ENCODE measurements at regions not wholly inside any gene's neighbourhood (a gene's known extent, or its start where the extent isn't known, plus 50 kb on each side); places are given as distances from the start of the nearest gene placed in this dataset.
"Not testable (repeated sequence)": the region's sequence is repeated elsewhere in the genome, so short reads cannot be mapped to it uniquely, and the experiment has no call there.

DNA sequence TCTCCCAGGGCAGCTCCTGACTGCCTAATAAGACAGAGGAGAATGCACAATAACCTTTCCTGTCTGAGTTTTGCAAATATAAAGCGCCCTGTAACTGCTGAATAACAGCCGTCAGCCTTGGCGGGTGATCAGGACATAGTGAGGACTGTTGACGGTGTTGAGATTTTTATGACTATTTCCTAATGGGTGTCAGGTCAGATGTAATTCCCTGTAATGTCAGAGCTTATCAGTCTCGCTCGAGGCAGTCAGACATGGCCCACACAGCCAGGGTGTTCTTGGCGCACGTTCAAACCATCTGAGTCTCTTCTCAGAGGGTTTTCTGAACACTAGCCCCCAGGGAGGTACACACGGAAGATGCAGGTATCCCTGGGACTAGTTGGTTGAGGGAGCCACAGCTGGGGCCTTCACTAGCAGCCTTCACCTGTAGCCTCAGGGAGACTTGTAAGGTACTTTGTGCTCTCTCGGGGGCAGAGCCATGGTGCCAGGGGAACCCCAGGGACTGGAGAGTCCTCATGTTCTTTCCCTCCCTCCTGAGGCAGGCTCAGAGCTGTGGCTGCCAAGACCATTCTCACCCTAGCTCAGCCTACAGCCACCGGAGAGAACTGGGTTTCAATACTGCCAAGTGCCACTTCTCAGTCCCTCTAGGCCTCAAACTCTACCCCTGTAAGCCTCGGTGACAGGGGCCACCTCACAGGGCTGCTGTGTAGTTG, 213.1 kb downstream of the UQCRFS1 start:
- H3K27ac ChIP-seq (ENCODE audit: low read depth, low read length) = no peak overlapping the region
- 59 to 80% (median 70%) methylated on average over 12 of the region's 12 CpGs for WGBS, 3 donors

DNA sequence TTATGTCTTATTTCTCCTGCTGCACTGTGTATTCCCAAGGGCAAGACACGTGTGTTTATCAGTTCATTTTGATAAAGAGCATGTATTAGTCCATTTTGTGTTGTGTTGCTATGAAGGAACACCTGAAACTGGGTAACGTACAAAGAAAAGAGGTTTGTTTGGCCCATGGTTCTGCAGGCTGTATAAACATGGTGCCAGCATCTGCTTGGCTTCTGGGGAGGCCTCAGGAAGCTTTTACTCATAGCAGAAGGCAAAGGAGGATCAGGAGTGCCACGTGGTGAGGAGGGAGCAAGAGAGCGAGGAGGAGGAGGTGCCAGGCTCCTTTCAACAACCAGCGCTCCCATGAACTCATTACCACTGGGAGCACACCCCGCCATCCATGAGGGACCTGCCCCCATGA, 214.0 kb downstream of the UQCRFS1 start:
- 82 to 85% (median 83%) methylated on average over 6 of the region's 6 CpGs for WGBS, 3 donors
- H3K27ac ChIP-seq (ENCODE audit: low read depth, low read length) = no peak overlapping the region

DNA sequence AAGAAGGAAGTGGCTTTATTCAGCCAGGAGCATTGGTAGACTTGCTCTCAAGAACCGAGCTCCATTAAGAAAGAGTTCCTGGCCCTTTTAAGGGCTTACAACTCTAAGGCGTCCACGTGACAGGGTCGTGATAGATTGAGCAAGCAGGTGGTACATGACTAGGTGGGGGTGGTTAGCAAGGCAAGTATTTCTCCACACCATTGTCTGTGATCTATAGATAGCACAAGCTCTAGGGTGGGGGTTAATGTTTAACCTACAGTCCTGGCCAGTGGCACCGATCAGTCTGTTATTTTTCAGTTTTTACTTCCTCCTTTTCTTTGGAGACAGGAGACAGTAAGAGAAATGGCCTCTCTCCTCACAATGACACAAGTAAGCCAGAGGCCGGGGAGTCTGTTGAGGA, 215.1 kb downstream of the UQCRFS1 start:
- 29 to 87% (median 81%) methylated on average over 6 of the region's 6 CpGs for WGBS, 3 donors
- not testable (repeated sequence) for H3K27ac ChIP-seq (ENCODE audit: low read depth, low read length)

DNA sequence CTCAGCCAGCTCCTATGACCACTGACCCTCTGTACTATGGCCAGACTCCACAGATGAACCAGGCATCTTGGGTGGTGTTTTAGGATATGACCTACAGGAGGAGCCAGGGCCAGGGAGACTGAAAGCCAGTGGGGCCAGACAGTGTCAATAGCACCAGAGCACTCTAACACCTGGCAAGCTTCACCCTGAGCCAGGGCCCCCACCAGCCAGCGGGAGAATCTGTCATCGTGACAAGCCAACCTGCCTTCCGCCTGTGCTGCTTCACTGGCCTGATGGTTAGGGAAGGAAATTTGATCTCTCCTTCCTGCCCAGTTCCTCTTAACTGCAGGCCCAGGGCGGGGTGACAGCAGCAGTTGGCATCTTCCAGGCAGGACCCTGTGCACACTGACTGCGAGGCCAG, 222.4 kb downstream of the UQCRFS1 start:
- no peak overlapping the region for H3K27ac ChIP-seq (ENCODE audit: low read depth, low read length)
- WGBS, 3 donors = 33 to 55% (median 45%) methylated on average over 4 to 5 of the region's 5 CpGs

DNA sequence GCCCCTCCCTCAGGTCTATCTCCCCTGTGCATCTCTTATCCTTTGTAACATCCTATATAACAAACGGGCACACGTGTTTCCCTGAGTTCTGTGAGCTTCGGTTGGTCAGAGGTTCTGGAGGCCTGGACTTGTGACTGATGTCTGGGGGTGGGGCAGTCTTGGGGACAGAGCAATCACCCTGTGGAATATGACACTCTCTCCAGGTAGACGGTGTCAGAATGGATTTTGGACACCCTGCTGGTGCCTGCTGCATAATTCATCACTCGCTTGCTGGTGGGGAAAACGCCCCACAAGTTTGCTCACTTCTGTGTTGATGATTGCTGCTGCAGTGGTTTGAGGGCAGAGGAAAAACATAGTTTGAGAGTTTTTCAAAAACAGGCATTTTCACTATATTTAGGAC, 223.2 kb downstream of the UQCRFS1 start:
- H3K27ac ChIP-seq (ENCODE audit: low read depth, low read length) = no peak overlapping the region
- WGBS, 3 donors = 73 to 76% (median 73%) methylated on average over 6 of the region's 6 CpGs

DNA sequence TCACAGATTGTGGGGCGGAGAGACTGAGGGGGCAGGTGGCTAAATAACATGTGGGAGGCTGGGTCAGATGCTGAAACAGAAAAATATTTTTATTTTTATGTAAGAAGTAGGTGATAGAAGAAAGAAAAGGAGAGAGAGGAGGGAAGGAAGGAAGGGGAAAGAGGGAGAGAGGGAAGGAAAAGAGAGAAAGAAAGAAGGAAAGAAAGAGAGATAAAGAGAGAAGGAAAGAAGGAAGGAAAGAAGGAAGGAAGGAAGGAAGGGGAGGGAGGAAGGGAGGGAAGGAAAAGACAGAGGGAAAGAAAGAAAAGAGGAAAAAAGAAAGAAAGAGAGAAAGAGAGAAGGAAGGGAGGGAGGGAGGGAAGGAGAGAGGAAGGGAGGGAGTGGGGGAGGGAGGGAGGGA, 224.9 kb downstream of the UQCRFS1 start:
- WGBS, 3 donors = 91 to 98% (median 94%) methylated on average over 1 of the region's 1 CpG
- no peak overlapping the region for H3K27ac ChIP-seq (ENCODE audit: low read depth, low read length)

DNA sequence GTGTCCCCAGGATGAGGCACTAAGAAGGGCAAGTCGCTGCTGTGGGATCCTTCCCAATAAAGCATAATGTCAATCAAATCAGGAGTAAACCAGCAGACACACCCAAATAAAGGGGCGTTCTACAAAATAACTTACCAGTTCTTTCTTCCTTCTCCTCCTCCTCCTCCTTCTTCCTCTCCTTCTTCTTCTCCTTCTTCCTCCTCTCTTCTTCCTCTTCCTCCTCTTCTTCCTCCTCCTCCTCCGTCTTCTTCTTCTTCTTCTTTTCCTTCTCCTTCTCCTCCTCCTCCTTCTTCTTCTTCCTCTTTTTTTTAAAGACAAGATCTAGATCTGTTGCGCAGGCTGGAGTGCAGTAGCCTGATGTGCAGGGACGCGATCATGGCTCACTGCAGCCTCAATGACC, 225.8 kb downstream of the UQCRFS1 start:
- H3K27ac ChIP-seq (ENCODE audit: low read depth, low read length) = no peak overlapping the region
- 76 to 81% (median 79%) methylated on average over 6 of the region's 6 CpGs for WGBS, 3 donors

DNA sequence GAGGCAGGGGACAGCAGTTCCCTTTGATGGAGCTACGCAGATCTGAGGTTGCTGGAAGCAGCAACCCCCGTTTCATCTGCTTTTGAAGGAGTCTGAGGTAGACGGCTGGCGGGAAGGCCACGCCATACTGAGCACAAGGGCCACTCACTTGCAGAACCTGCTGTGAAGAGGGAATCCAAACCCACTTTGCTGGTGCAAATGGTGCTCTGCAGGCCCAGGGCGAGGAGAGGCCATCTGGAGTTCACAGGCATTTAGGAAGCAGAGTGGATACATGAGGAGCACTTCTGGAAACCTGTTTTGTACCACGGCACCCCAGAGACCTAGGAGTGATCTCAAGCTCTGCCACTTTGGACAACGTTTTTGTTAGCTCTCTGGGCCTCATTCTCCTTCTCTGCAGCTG, 227.8 kb downstream of the UQCRFS1 start:
- WGBS, 3 donors = 64 to 79% (median 71%) methylated on average over 8 of the region's 8 CpGs

DNA sequence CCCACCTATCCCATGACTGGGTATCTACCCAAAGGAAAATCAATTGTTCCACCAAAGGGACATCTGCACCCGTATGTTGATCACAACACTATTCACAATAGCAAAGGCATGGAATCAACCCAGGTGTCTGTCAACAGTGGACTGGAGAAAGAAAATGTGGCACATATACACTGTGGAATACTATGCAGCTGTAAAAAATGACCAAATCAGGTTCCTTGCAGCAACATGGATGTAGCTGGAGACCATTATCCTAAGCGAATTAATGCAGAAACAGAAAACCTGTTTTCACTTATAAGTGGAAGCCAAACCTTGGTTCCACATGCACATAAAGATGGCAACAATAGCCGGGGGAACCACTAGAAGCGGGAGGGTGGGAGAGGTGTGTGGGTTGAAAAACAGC, 228.6 kb downstream of the UQCRFS1 start:
- WGBS, 3 donors = 88 to 94% (median 91%) methylated on average over 4 of the region's 4 CpGs
- H3K27ac ChIP-seq (ENCODE audit: low read depth, low read length) = no peak overlapping the region

More for the DNA sequence above, 227.8 kb downstream of the UQCRFS1 start:
- no peak overlapping the region for H3K27ac ChIP-seq (ENCODE audit: low read depth, low read length)

DNA sequence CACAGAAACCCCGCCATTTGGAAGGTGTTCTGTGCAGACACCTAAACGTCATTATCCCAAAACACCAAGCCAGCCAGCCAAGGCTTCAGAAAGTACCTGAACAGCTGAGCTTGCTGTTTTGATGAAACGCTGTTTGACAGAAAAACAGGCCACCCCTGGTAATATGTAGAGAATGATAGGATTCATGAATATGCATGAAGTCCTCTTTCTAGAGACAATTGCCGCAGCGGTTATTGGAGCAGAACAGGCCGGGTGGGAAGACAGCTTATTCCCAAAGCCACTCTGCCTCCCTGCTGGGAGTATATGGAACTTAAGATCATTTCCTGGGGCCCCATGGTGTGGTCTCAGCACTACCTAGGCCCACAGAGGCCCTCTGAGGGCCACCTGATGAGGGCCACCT, 229.5 kb downstream of the UQCRFS1 start:
- WGBS, 3 donors = 85 to 89% (median 85%) methylated on average over 6 of the region's 6 CpGs
- no peak overlapping the region for H3K27ac ChIP-seq (ENCODE audit: low read depth, low read length)

DNA sequence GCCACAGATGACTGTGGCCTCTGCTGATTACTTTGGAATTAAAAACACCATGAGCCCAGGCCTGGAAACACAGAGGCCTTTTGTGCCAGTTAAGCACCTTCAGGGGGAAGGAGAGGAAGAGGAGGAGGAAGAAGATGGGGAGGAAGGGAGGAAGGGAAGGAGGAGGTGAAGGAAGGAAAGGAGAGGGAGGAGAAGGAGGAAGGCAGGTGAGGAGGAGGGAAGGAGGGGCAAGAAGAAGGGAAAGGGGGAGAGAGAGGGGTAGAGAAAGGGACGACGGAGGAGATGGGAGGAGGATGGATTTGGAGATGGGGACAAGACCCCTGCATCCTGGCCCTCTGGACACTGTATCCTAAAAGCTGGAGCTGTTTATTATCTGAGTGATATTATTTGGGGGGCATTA, 231.0 kb downstream of the UQCRFS1 start:
- WGBS, 3 donors = 69 to 83% (median 74%) methylated on average over 2 of the region's 2 CpGs
- no peak overlapping the region for H3K27ac ChIP-seq (ENCODE audit: low read depth, low read length)

DNA sequence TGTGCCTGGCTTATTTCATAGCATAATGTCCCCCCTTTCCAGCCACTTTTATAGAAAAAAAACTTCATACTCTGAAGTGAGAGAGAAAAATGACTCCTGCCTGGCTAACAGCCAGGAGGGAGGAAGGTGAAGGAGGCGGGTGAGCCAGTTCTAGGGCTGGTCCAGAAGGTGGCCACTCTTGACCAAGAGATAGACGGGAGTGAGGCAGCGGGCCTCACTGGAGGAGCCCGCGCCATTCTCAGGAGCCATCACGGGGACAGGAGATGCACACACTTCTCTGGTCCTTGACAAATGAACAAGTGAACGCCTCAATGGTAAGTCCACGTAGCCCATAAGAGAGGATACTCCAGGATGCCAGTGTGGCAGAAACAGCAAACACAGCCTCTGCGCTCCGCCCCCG, 231.4 kb downstream of the UQCRFS1 start:
- 70 to 78% (median 71%) methylated on average over 11 of the region's 11 CpGs for WGBS, 3 donors
- H3K27ac ChIP-seq (ENCODE audit: low read depth, low read length) = no peak overlapping the region

DNA sequence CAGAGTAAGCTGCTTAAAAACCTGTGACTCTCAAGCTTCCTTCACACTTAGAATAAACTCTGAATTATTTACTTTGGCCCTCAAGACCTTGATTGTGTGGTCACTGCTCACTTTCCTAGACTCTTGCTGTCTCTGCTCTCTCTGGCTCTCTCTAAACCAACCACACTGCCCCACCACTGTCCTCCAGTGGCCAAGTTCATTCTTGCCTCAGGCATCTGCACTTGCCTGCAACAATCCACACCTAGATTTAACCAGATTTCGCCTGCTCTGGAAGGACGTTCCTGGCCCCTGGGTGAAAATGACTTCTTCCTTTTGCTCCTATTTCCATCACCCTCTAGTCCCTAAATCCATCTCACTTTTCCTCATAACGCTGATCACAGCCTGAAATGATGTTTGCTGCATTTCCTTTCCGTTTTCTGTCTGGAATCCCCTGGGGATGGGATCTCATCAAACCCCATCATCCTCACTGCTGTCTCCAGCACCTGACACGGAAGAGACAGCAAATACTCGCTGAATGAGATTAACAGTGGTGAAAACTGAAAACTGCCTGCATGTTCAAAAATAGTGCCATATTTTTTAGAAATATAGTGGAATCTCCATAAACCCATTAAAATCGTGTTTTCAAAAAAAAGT, 232.6 kb downstream of the UQCRFS1 start:
- no peak overlapping the region for H3K27ac ChIP-seq (ENCODE audit: low read depth, low read length)
- WGBS, 3 donors = 51 to 59% (median 54%) methylated on average over 7 of the region's 7 CpGs

DNA sequence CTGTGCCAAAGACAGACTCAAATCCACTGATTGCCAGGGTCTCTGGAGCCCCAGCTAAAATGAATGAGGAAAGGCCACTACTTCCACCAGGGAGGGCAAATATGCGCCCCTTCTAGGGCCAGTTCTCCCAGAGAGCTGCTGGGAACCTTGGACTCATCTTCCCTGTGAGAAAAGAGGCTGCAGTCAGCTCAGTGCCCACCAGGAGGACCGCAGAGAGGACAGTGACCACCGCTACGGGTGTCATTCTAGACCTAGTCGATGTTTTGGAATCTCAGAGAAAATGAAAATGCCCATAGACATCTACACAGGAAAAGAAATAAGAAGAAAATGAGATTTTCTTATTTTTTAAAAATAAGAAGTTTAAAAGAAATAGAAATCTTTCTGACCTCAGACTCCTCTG, 235.1 kb downstream of the UQCRFS1 start:
- H3K27ac ChIP-seq (ENCODE audit: low read depth, low read length) = no peak overlapping the region
- WGBS, 3 donors = 74 to 89% (median 86%) methylated on average over 5 of the region's 5 CpGs

DNA sequence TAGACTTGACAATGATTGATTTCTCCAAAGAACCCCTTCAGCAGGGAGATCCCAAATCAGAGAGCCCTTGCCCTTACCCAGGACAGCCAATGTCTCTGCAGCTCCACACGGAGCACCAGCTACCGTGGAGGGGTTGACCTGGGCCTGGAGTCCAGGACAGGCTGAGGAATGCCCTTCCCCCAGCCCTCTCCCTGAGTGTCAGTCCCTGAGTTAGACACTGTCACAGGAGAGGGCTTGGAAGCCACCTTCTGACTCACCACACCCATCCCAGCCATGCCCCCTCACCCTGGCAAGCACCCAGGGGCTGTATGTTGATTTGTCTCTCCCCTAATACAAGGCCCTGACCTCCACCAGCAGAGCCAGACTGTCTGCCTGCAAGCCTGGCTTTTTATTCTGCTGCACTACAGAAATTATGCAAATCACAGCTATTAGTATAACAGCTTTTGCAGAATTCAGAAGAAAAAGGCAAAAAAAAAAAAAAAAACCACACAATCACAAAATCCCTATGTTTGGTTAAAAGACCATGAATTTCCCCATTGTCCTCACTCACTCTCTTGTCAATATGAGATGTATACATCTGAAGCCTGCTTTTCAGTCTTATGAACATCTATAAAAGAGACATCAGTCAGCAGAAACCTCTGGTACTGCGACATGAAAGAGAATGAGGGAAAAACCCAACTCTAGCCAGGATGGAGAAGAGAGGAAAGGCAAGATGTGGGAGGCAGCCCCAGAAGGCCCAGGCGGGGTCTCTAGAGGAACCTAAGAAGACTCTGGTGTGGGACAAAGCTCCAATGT, 240.7 kb downstream of the UQCRFS1 start:
- WGBS, 3 donors = 70 to 74% (median 72%) methylated on average over 4 of the region's 4 CpGs
- H3K27ac ChIP-seq (ENCODE audit: low read depth, low read length) = no peak overlapping the region

DNA sequence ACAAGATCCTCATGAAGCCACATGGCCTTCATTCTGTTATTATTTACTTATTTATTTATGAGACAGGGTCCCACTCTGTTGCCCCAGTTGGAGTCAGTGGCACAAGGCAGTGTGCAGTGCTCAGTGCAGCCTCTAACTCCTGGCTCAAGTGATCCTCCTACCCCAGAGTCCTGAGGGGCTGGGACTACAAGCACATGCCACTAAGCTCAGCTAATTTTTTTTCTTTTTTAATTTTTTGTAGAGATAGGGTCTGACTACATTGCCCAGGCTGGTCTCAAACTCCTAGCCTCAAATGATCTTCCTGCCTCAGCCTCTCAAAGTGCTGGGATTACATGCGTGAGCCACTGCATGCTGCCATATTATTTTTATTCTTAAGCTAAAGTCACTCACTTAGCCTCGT, 241.4 kb downstream of the UQCRFS1 start:
- 85 to 88% (median 87%) methylated on average over 2 of the region's 2 CpGs for WGBS, 3 donors

DNA sequence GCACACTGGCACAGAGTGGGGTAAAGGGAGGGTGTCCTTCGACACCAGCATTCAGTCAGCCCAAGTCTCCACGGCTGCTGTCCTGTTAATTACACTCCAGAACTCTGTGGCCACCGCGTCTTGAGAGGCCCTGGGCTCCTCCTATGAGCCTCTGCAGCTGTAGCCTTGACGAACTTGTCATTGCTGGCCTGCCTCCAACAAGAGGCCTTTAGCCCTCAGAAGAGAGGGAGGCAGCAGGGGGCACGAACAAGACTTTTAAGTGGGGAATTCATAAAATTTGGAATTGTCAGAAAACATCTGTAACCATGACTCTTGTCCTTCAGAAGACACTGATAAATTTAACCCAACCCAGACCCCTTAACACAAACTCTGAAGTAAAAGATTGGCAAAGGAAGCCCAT, 241.9 kb downstream of the UQCRFS1 start:
- no peak overlapping the region for H3K27ac ChIP-seq (ENCODE audit: low read depth, low read length)
- 51 to 59% (median 52%) methylated on average over 6 of the region's 6 CpGs for WGBS, 3 donors

More for the DNA sequence above, 241.4 kb downstream of the UQCRFS1 start:
- H3K27ac ChIP-seq (ENCODE audit: low read depth, low read length) = no peak overlapping the region

DNA sequence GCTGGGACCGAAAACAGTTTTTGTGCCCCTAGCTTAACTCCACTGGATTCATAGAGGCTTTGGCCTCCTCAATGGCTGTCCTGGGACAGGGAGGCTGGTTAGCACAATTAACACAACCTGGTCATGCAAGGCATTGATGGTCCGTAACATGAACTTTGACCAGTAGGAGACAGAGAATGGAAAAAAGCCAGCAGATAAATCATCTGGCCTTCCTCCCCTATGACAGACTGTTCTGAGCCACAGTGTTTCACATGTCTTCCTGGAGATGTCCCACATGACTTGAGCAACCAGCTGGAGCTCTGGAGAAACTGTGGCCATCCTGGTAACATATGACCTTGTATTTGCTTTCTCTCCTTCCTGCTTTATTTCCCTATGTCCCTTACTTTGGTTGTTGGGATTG, 244.2 kb downstream of the UQCRFS1 start:
- 80 to 88% (median 84%) methylated on average over 2 of the region's 2 CpGs for WGBS, 3 donors
- H3K27ac ChIP-seq (ENCODE audit: low read depth, low read length) = no peak overlapping the region

DNA sequence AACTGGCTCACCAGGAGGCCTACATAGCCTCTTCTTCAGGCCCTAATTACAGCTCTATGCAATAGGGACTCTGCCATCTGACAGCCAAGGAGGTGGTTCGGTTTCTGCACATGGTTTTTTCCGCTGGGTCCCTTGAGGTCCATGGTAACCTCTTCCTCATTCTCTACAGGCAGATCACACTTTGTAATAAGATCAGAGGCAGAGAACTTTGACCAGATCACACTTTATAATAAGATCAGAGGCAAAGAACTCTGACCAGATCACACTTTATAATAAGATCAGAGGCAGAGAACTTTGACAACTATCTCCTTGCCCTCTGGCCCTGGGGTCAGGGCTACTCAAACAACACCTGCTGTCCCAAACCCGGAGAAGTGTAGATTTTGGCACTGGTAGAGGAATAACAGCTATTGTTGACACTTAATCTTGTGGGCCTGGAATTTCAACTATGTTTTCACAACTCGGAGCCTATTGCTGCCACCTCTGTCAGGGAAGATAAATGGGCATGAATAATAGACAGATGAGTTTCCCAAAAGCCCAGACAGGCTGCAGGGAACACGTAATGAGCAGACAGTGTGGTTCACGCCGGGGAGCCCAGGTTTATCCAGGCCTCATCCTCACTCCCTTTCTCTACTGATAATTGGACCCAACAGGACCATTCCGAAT, 246.1 kb downstream of the UQCRFS1 start:
- no peak overlapping the region for H3K27ac ChIP-seq (ENCODE audit: low read depth, low read length)
- WGBS, 3 donors = 45 to 64% (median 60%) methylated on average over 8 of the region's 8 CpGs
